ENCODE measurements at regions not wholly inside any gene's neighbourhood (a gene's known extent, or its start where the extent isn't known, plus 50 kb on each side); places are given as distances from the start of the nearest gene placed in this dataset.

DNA sequence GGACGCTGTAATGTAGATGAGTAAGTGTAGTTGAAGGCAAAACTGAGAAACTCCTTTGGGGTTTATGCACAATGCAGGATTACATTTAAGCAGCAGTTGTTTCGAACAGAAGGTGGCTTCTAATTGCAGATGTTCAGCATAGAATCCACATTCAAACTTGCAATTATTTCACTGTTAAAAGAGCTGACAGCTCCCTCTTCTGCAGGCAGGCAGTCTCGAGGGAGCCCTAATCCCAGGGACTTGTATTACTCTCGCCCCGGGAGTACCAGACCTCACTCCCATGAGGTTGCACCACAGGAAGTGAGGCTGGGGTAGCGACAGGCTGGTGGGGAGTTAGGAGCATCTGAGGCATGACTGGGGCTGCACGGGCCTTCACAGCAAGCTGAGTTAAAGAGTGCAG lies 484.3 kb upstream of the EEF2KMT start:
- no peak for DNase-seq

GRCh38 chr16:5581428-5581827 lies 483.8 kb upstream of the EEF2KMT start:
- DNase-seq, result no peak

- no peak for DNase-seq
Observed at GRCh38 chr16:5580772-5581171, 483.2 kb upstream of the EEF2KMT start.

GRCh38 chr16:5580296-5580695 lies 482.7 kb upstream of the EEF2KMT start:
- no peak for DNase-seq

- no peak for DNase-seq
Observed at GRCh38 chr16:5578980-5579379, 481.4 kb upstream of the EEF2KMT start.

- DNase-seq, result no peak
Observed at GRCh38 chr16:5577463-5577862, 479.9 kb upstream of the EEF2KMT start.

- no peak for DNase-seq
Observed at GRCh38 chr16:5575646-5576245, 478.2 kb upstream of the EEF2KMT start.

DNA sequence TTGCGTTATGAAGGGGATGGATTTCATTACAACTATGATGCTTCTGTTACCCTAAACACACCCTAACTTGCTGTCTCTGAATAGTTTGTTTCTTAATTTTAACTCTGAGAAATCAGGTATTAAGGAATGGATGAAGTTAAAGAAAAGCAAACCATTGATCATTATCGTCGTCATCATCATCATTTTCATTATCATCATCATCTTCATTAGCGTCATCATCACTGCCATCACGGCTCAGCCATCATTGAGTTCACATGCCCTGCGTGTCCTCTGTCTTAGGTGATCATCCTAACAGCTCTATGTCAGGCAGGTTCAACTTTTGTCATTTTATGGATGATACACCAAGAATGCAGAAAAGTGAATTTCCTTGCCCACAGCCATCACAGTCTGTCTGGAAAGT lies 477.5 kb upstream of the EEF2KMT start:
- no peak for DNase-seq

GRCh38 chr16:5572056-5572455 lies 474.5 kb upstream of the EEF2KMT start:
- no peak for DNase-seq

GRCh38 chr16:5571446-5571845 lies 473.9 kb upstream of the EEF2KMT start:
- no peak for DNase-seq

GRCh38 chr16:5561800-5562199 lies 464.2 kb upstream of the EEF2KMT start:
- DNase-seq, result no peak

DNA sequence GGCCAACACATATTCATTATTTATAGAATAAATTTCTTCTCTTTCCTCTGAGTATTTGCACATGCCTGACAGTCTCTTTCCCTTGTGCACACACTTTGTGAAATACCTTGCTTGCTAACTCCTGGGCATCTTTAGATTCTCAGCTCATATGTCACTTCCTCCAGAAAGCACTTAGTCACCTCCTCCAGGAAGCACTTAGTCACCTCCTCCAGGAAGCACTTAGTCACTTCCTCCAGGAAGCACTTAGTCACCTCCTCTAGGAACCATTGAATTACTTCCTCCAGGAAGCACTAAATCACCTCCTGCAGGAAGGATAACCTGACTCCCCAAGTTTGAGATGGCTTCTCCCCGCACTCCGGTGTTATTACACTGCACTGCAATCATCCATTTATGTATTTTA lies 462.5 kb upstream of the EEF2KMT start:
- DNase-seq, result no peak

GRCh38 chr16:5557966-5558365 lies 460.4 kb upstream of the EEF2KMT start:
- DNase-seq, result no peak

- DNase-seq, result no peak
Observed at GRCh38 chr16:5557448-5557847, 459.9 kb upstream of the EEF2KMT start.

DNA sequence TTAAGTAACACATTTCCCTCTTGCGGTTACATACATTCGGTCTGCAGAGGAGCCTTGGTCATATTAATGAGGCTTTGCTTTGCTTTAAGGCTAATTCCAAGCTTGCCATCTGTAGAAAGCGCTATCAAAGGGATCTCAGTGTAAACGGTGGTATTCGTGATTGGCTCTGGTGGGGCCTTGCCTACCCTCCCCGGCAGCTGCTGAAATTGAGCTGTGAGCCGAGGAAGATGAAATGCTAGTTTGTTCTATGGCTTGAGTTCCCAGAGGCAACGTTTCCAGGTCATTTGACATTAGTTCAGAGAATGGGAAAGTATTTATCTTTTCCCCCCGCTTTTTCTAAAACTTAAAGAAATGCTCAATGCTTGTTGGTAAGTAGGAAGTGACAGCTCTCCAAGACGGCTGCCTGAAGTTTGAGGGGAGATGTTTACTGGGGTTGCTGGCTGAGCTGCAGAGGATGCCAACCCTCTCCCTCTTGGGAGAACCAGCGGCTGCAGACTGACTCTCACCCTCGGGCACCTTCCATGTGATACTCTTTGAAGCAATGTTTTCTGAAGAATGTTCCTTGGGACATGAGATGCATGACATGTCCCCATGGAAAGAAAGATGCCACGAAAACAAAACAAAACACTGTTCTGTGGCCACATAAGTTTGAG lies 458.7 kb upstream of the EEF2KMT start:
- DNase-seq, result no peak

- no peak for DNase-seq
Observed at GRCh38 chr16:5551909-5552308, 454.3 kb upstream of the EEF2KMT start.

- DNase-seq, result no peak
Observed at GRCh38 chr16:5549802-5550201, 452.2 kb upstream of the EEF2KMT start.

DNA sequence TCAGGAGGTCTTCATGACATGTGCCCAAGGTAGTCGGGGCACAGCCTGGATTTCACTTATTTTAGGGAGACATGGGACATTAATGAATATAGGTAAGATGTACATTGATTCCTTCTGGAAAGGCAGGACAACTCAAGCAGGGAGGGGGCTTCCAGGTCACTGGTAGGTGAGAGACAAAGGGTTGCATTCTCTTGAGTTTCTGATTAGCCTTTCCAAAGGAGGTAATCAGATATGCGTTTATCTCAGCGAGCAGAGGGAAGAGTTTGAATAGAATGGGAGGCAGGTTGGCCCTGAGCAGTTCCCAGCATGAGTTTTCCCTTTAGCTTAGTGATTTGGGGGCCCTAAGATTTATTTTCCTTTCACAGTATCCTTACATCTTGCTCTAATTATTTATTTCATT lies 443.8 kb upstream of the EEF2KMT start:
- DNase-seq, result no peak

DNA sequence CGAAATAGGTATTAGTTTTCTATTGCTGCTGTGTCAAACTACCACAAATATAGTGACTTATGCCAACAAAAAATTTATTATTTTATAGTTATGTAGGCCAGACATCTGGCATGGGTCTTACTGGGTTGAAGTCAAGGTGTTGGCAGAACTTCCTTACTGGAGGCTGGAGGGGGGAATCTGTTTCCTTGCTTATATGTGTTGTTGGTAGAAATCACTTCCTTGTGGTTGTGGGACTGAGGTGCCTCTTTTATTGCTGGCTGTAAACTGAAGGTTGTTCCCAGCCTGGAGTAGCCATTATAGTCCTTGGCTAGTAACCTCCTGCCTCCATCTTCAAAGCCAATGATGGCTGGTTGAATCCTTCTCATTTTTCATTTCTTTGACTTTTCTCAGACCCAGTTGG lies 439.8 kb upstream of the EEF2KMT start:
- no peak for DNase-seq

GRCh38 chr16:5533321-5533888 lies 435.8 kb upstream of the EEF2KMT start:
- DNase-seq, result no peak

DNA sequence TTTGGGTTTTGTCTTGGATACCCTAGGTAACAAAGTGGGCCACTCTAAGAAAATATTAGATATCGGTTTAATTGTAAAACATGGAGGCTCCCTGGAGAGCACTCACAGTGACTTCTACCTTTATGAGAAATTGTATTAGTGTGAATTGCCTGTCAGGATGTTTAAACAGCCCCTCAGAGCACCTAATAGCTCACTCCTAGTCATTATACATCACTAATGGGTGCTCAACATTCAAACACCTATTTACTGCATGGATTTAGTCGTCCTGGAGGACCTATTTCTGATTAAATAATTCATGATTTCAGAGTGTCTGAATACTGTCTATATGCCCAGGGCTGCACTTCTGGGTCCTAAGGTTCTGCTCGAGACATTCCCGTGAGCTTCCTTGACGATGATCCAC lies 430.2 kb upstream of the EEF2KMT start:
- no peak for DNase-seq

GRCh38 chr16:5526826-5527225 lies 429.2 kb upstream of the EEF2KMT start:
- no peak for DNase-seq

- no peak for DNase-seq
Observed at GRCh38 chr16:5523829-5524228, 426.2 kb upstream of the EEF2KMT start.

DNA sequence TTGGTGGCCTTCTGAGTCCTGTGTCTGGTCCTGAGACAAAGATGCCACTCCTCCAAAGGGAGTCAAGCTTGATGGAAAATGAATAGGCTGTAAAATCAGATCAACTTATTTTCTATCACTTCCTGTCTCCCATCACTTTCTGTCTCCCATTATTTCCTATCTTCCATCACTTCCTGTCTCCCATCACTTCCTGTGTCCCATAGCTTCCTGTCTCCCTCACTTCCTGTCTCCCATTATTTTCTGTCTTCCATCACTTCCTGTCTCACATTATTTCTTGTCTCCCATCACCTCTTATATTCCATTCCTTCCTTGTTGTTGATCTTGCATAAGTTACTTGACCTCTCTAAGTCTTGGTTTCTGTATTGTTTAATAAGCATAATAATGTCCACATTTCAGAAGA lies 418.5 kb upstream of the EEF2KMT start:
- DNase-seq, result no peak
